ENCODE measurements at regions not wholly inside any gene's neighbourhood (a gene's known extent, or its start where the extent isn't known, plus 50 kb on each side); places are given as distances from the start of the nearest gene placed in this dataset.

- no peak for TF ChIP-seq SIN3A (IDR thresholded peaks at IDR 0.05; ENCODE audit: borderline replicate concordance, insufficient read depth, low read length)
- no peak for TF ChIP-seq TAF1 (IDR thresholded peaks at IDR 0.05; ENCODE audit: borderline replicate concordance, insufficient read depth, low read length)
Observed at GRCh38 chr14:84028080-84028604, 1501.8 kb upstream of the FLRT2 start.
